ENCODE measurements at regions not wholly inside any gene's neighbourhood (a gene's known extent, or its start where the extent isn't known, plus 50 kb on each side); places are given as distances from the start of the nearest gene placed in this dataset.

- no peak for TF ChIP-seq CTCF (IDR thresholded peaks at IDR 0.05)
- TF ChIP-seq POLR2A (IDR thresholded peaks at IDR 0.05) = no peak
Measured at GRCh38 chr12:9349888-9350885, 142.0 kb upstream of the PZP start.
